GM18861 (cell line): ENCODE measurements at regions not wholly inside any gene's neighbourhood (a gene's known extent, or its start where the extent isn't known, plus 50 kb on each side); places are given as distances from the start of the nearest gene placed in this dataset.

Experiments
- ATAC-seq: cut with Tn5 transposase; IDR thresholded peaks from one replicate; pipeline ENCODE4 v1.9.1; 2021; ENCODE audit not compliant: unreplicated experiment

- no peak for ATAC-seq
Observed at GRCh38 chr10:90396721-90397120, 461.1 kb downstream of the HTR7 start.

GRCh38 chr10:90398566-90398965 is 459.3 kb downstream of the HTR7 start:
- no peak for ATAC-seq

DNA sequence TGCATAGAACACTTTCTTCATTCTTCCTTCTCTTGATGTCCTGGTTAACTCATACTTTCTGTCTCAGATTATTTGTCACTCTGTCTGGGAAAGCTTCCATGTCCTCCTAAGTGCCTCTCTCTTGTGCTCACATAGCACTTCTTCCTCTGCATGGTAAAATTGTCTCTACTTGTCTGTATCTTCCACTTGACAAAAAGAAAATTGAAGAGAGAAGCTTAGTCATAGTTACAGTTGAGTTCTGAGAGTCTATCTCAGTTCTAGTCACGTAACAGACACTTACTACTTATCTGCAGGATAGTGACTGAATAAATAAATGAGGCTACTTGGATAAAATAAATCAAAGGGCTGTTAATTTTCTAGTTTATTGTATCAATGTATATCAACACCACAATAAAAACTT is 458.1 kb downstream of the HTR7 start:
- no peak for ATAC-seq

- ATAC-seq, result no peak
Observed at GRCh38 chr10:90403211-90404000, 454.4 kb downstream of the HTR7 start.

GRCh38 chr10:90407131-90407530 is 450.7 kb downstream of the HTR7 start:
- no peak for ATAC-seq

DNA sequence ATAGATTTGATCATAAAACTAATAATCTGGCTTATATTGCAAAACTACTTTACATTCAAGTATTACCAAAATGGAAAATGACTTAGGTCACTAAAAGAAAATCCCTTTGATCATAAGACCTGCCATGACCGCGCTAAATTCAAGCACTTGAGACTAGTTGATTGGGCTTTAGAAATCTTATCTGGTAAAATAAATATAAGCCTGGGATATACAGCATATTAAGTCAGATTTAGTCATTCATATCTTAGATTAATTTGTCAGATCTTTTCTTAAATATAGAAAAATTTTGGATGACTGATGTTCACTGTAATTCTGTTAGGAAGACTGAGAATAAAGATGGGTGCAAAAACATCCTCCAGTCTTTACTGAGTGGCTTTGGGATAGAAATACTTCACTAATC is 450.0 kb downstream of the HTR7 start:
- ATAC-seq, result no peak

- ATAC-seq, result no peak
Observed at GRCh38 chr10:90412582-90412981, 445.3 kb downstream of the HTR7 start.

DNA sequence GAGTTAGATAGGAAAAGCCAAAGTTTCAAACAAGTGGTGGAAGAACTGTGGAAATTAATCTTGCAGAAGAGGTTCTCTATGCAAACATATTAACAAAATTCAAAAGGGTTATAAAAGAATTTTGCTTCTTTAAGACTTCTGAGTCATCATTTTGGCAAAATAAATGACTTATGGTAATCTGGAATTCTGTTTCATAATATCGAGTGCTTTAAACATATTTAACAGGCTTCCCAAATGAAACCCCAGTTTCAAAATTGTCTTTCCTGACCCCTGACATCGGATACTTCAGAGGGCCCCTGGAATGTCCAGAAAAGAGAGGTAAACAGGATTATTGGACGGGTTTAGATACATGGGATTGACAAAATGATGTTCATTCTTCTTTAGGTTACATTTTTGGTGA is 444.6 kb downstream of the HTR7 start:
- ATAC-seq, result no peak

- no peak for ATAC-seq
Observed at GRCh38 chr10:90414926-90415325, 442.9 kb downstream of the HTR7 start.

DNA sequence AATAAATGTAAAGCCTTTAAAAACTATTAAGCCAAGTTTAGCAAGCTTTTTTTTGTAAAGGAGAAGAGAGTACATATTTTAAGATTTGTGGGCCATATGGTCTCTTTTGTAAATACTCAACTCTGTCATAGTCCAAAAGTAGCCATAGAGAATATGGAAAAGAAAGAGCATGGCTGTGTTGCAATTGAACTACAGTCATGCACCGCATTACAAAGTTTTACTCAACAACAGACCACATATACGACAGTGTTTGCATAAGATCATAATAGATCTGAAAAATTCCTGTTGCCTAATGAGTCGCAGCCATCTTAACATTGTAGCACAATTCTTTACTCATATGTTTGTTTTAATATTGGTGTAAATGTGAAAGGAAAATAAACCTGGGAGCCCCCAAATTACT is 440.8 kb downstream of the HTR7 start:
- no peak for ATAC-seq

- ATAC-seq, result no peak
Observed at GRCh38 chr10:90417476-90418210, 440.2 kb downstream of the HTR7 start.

- ATAC-seq, result no peak
Observed at GRCh38 chr10:90418869-90419652, 438.8 kb downstream of the HTR7 start.

DNA sequence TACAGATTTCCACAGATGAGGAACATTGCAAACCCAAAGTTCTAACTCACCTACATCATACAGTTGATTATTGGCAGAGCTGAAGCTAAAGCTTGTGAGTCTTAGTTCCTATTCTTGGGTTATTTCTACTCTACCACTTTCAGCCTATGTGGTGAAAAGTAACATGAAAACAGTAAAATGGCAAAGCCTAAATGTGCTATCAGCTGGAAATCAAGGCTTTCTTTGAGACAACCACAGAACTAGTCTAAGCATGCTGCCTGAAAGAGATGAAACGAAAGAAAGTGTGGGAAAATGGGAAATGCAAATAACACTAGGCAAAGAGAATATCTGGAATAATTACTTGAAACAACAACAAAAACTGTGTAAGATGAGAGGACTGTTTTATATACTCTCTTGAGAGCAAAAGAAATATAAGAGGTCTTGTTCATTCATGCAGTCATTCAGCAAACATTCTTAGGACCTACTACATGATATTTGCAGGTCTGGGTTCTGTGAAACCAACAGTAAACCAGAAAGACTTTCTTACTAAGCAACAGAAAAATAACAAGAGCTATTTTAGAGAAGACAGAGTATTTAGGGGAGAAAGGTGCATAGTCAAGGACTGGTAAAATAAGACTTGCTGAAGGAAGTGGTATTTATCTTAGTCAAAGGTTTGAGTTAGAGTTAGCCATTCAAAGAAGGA is 437.1 kb downstream of the HTR7 start:
- ATAC-seq, result peak; percentile 64

DNA sequence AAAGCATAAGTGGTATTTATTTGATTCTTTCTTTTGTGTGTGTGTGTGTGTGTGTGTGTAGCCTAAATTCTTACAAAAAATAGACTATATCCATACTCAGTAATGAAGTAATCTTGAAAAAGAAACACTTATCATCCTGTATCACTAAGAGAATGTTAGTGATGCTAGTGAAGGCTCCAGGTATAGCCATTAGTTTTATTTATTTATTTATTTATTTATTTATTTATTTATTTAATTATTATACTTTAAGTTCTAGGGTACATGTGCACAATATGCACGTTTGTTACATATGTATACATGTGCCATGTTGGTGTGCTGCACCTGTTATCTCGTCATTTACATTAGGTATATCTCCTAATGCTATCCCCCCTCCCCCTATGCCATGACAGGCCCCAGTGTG is 436.0 kb downstream of the HTR7 start:
- no peak for ATAC-seq

GRCh38 chr10:90424730-90425129 is 433.1 kb downstream of the HTR7 start:
- ATAC-seq, result no peak

DNA sequence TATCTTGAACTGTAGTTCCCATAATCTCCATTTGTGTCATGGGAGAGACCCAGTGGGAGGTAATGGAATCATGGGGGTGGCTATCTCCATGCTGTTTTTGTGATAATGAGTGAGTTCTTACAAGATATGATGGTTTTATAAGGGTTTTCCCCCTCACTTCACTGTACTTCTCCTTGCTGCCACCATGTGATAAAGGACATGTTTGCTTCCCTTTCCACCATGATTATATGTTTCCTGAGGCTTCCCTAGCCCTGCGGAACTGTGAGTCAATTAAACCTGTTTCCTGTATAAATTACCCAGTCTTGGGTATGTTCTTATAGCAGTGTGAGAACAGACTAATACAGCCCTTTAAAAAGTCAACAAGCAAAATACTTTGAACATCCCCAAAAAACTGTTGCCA is 427.7 kb downstream of the HTR7 start:
- no peak for ATAC-seq

GRCh38 chr10:90432866-90433265 is 425.0 kb downstream of the HTR7 start:
- no peak for ATAC-seq

DNA sequence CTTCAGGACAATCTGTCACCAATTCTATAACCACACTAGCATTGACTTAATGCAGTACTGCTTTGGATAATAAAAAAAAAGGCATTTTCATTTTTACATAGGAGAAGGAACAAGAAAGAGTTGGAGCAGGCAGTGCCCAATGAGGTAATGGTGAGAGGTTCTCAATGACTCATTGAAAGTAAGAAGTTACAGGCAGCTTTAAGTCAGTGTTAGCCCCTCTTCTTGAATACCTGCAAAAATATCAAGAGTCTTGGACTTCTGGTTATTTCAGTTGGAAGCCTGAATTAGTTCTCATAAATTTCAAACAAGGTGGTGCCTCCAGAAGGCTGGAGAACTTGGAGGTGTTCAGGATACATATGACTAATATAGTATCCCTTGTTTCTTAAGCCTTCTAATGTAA is 422.5 kb downstream of the HTR7 start:
- ATAC-seq, result no peak

DNA sequence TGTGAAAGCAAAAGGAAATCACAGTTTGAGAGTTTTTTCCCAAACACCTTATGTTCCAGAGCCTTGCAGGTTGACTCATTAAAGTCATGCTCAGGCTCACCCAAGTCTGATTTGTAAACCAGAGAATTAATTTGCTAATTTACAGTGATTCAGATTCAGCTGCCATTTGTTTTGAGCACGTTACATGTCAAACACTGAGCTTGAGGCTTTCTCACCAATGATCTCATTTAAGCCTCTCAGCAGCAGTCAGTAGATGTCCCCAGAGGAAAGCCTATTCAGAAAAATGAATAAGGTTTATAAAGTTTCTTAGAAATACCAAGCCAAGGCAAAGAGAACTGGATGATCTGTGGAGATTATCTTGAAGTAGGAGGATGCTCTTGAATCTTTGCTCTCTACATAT is 420.4 kb downstream of the HTR7 start:
- no peak for ATAC-seq

DNA sequence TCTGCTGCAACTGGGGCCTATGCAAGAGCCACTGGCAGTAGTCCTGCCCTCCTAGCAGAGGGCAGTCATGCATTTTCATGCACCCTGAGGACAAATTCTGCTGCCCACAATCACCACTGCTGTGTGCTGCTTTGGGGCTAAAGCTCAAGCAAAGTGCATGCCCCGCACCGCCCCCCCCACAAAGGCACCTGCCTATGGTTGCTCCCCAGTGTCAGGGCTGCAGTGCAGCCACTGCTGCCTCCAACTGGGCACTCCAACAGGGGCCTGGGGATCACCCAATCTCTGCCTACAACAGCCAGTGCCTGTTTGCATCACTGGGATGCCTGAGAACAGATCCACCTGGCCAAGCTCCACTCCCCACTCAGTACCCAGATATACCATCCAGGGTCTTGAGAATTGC is 417.0 kb downstream of the HTR7 start:
- ATAC-seq, result no peak

DNA sequence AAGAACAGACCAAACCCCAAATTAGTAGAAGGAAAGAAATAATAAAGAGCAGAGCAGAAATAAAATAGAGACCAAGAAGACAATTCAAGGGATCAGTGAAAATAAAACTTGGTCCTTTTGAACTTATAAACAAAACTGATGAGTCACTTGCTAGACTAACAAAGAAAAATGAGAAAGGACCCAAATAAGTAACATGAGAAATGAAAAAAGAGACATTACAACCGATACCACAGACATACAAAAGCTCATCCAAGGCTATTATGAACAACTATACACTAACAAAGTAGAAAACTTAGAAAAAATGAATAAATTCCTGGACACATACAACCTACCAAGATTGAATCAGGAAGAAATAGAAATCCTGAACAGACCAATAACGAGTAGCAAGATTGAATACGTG is 414.5 kb downstream of the HTR7 start:
- no peak for ATAC-seq
